ENCODE measurements at regions not wholly inside any gene's neighbourhood (a gene's known extent, or its start where the extent isn't known, plus 50 kb on each side); places are given as distances from the start of the nearest gene placed in this dataset.

- TF ChIP-seq CREB1 (CRISPR knock-in tag; IDR thresholded peaks at IDR 0.05) (no peak), OVOL2 (CRISPR knock-in tag; IDR thresholded peaks at IDR 0.05; ENCODE audit: borderline replicate concordance) (no peak), CBFB (CRISPR knock-in tag; IDR thresholded peaks at IDR 0.05; ENCODE audit: low read depth) (no peak)
Measured at GRCh38 chr20:39944861-39945260, 744.2 kb downstream of the MAFB start (continued).

GRCh38 chr20:39943336-39943735 is 745.7 kb downstream of the MAFB start:
- ChIA-PET CTCF (no interaction called here), POLR2A (no interaction called here)
- Mint-ChIP-seq H3K27ac (no peak overlapping the region), H3K36me3 (no peaks in the 10 kb centered on the region), H3K4me3 (no peak overlapping the region), H3K27me3 (ENCODE audit: low read depth) (no peaks in the 10 kb centered on the region), H3K4me1 (no peaks in the 10 kb centered on the region), H3K9me3 (no peaks in the 10 kb centered on the region)
- ATAC-seq, result no peak
- DNase-seq (ENCODE audit: low spot score), result no peak
- TF ChIP-seq, protein P1, sequence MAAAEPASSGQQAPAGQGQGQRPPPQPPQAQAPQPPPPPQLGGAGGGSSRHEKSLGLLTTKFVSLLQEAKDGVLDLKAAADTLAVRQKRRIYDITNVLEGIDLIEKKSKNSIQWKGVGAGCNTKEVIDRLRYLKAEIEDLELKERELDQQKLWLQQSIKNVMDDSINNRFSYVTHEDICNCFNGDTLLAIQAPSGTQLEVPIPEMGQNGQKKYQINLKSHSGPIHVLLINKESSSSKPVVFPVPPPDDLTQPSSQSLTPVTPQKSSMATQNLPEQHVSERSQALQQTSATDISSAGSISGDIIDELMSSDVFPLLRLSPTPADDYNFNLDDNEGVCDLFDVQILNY (CRISPR knock-in tag; IDR thresholded peaks at IDR 0.05), result no peak
- TF ChIP-seq, protein P2, sequence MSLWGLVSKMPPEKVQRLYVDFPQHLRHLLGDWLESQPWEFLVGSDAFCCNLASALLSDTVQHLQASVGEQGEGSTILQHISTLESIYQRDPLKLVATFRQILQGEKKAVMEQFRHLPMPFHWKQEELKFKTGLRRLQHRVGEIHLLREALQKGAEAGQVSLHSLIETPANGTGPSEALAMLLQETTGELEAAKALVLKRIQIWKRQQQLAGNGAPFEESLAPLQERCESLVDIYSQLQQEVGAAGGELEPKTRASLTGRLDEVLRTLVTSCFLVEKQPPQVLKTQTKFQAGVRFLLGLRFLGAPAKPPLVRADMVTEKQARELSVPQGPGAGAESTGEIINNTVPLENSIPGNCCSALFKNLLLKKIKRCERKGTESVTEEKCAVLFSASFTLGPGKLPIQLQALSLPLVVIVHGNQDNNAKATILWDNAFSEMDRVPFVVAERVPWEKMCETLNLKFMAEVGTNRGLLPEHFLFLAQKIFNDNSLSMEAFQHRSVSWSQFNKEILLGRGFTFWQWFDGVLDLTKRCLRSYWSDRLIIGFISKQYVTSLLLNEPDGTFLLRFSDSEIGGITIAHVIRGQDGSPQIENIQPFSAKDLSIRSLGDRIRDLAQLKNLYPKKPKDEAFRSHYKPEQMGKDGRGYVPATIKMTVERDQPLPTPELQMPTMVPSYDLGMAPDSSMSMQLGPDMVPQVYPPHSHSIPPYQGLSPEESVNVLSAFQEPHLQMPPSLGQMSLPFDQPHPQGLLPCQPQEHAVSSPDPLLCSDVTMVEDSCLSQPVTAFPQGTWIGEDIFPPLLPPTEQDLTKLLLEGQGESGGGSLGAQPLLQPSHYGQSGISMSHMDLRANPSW (CRISPR knock-in tag; conservative IDR thresholded peaks at IDR 0.05; ENCODE audit: low read depth), result no peak
- no peak for TF ChIP-seq NFATC4 (CRISPR knock-in tag; IDR thresholded peaks at IDR 0.05)
- TF ChIP-seq NR3C1 (CRISPR knock-in tag; conservative IDR thresholded peaks at IDR 0.05; ENCODE audit: low read depth), result no peak
- TF ChIP-seq, protein P3, sequence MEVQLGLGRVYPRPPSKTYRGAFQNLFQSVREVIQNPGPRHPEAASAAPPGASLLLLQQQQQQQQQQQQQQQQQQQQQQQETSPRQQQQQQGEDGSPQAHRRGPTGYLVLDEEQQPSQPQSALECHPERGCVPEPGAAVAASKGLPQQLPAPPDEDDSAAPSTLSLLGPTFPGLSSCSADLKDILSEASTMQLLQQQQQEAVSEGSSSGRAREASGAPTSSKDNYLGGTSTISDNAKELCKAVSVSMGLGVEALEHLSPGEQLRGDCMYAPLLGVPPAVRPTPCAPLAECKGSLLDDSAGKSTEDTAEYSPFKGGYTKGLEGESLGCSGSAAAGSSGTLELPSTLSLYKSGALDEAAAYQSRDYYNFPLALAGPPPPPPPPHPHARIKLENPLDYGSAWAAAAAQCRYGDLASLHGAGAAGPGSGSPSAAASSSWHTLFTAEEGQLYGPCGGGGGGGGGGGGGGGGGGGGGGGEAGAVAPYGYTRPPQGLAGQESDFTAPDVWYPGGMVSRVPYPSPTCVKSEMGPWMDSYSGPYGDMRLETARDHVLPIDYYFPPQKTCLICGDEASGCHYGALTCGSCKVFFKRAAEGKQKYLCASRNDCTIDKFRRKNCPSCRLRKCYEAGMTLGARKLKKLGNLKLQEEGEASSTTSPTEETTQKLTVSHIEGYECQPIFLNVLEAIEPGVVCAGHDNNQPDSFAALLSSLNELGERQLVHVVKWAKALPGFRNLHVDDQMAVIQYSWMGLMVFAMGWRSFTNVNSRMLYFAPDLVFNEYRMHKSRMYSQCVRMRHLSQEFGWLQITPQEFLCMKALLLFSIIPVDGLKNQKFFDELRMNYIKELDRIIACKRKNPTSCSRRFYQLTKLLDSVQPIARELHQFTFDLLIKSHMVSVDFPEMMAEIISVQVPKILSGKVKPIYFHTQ (CRISPR knock-in tag; IDR thresholded peaks at IDR 0.05), result no peak
- no peak for TF ChIP-seq GRHL2 (CRISPR knock-in tag; IDR thresholded peaks at IDR 0.05; ENCODE audit: insufficient replicate concordance, severe bottlenecking)
- no peak for TF ChIP-seq AFF4 (CRISPR knock-in tag; IDR thresholded peaks at IDR 0.05; ENCODE audit: borderline replicate concordance)
- no peak for TF ChIP-seq PRDM15 (CRISPR knock-in tag; IDR thresholded peaks at IDR 0.05)
- TF ChIP-seq CBFB (CRISPR knock-in tag; IDR thresholded peaks at IDR 0.05; ENCODE audit: low read depth), result no peak
- TF ChIP-seq EMX1 (CRISPR knock-in tag; IDR thresholded peaks at IDR 0.05), result no peak
- TF ChIP-seq JUN (CRISPR knock-in tag; IDR thresholded peaks at IDR 0.05), result no peak
- TF ChIP-seq ESRRA (CRISPR knock-in tag; IDR thresholded peaks at IDR 0.05; ENCODE audit: borderline replicate concordance), result no peak
- TF ChIP-seq CDX4 (CRISPR knock-in tag; IDR thresholded peaks at IDR 0.05; ENCODE audit: borderline replicate concordance), result no peak
- TF ChIP-seq KAT7 (CRISPR knock-in tag; IDR thresholded peaks at IDR 0.05; ENCODE audit: borderline replicate concordance), result no peak
- TF ChIP-seq NR1H2 (CRISPR knock-in tag; IDR thresholded peaks at IDR 0.05), result no peak
- no peak for TF ChIP-seq ZNF219 (CRISPR knock-in tag; IDR thresholded peaks at IDR 0.05; ENCODE audit: borderline replicate concordance)
- no peak for TF ChIP-seq GABPB1 (CRISPR knock-in tag; IDR thresholded peaks at IDR 0.05)

Measured in WTC11 (cell line).